Astrocyte of the cerebellum (primary cell): ENCODE measurements at regions not wholly inside any gene's neighbourhood (a gene's known extent, or its start where the extent isn't known, plus 50 kb on each side); places are given as distances from the start of the nearest gene placed in this dataset.

Experiments
- DNase-seq: peaks from one replicate; pipeline ENCODE4 v3.0.0-alpha.2; 2011; ENCODE audit warnings: low read depth
- H3K4me3 ChIP-seq: 2 replicates; pipeline ENCODE4 v1.5.1; 2011; ENCODE audit warnings: mild to moderate bottlenecking, low read depth, low read length, moderate library complexity
- CTCF ChIP-seq: IDR thresholded peaks from 2 replicates; pipeline ENCODE4 v1.5.1; 2012; ENCODE audit warnings: low read length, low read depth, moderate library complexity, mild to moderate bottlenecking; ENCODE audit errors: missing control alignments
- in situ Hi-C: cut with HindIII; loops from 2 replicates; pipeline ENCODE4 v1.10.0; 2017; ENCODE audit warnings: low sequenced_read_pairs

- TF ChIP-seq CTCF = no peak
- no peak overlapping the region for H3K4me3 ChIP-seq
- in situ Hi-C loops = no loop called here
- no peak for DNase-seq
Measured at GRCh38 chr4:170666909-170667308, 577.2 kb upstream of the AADAT start.

GRCh38 chr4:170662250-170662649, 572.5 kb upstream of the AADAT start:
- H3K4me3 ChIP-seq = no peak overlapping the region
- DNase-seq = no peak
- TF ChIP-seq CTCF = no peak
- in situ Hi-C loops = no loop called here

- no peak for DNase-seq
- in situ Hi-C loops = no loop called here
- no peak for TF ChIP-seq CTCF
- no peak overlapping the region for H3K4me3 ChIP-seq
Measured at GRCh38 chr4:170657761-170658160, 568.0 kb upstream of the AADAT start.

GRCh38 chr4:170656506-170656905, 566.8 kb upstream of the AADAT start:
- no peak for DNase-seq
- H3K4me3 ChIP-seq = no peak overlapping the region
- TF ChIP-seq CTCF = no peak
- in situ Hi-C loops = no loop called here

GRCh38 chr4:170652571-170652970, 562.8 kb upstream of the AADAT start:
- no peak for DNase-seq
- in situ Hi-C loops = no loop called here

GRCh38 chr4:170651786-170652185, 562.0 kb upstream of the AADAT start:
- TF ChIP-seq CTCF = no peak
- in situ Hi-C loops = no loop called here
- DNase-seq = no peak

More at GRCh38 chr4:170652571-170652970, 562.8 kb upstream of the AADAT start:
- H3K4me3 ChIP-seq = no peak overlapping the region
- TF ChIP-seq CTCF = no peak

GRCh38 chr4:170627418-170627817, 537.7 kb upstream of the AADAT start:
- H3K4me3 ChIP-seq = no peak overlapping the region
- in situ Hi-C loops = no loop called here
- TF ChIP-seq CTCF = no peak
- DNase-seq = no peak

More at GRCh38 chr4:170651786-170652185, 562.0 kb upstream of the AADAT start:
- H3K4me3 ChIP-seq = no peak overlapping the region
